ENCODE measurements at regions not wholly inside any gene's neighbourhood (a gene's known extent, or its start where the extent isn't known, plus 50 kb on each side); places are given as distances from the start of the nearest gene placed in this dataset.

- H3K36me3 Mint-ChIP-seq (ENCODE audit: insufficient read depth in 1 of 3, low read depth in 3 of 3), result no peaks in the 10 kb centered on the region; a peak in 1 of 7 replicates
- no peak overlapping the region for H3K23ac ChIP-seq (ENCODE audit: insufficient read length, low read depth, low read length)
Measured at GRCh38 chr5:94082405-94082804, 341.0 kb upstream of the POU5F2 start.

More at GRCh38 chr5:94082405-94082804, 341.0 kb upstream of the POU5F2 start:
- H3K27ac Mint-ChIP-seq, result no peak overlapping the region
- H3K79me2 ChIP-seq (ENCODE audit: insufficient read depth, low read length), result no peaks in the 10 kb centered on the region
- H4K20me1 ChIP-seq (ENCODE audit: control insufficient read depth, insufficient read depth, insufficient read length), result no peaks in the 10 kb centered on the region
- no peak overlapping the region for H3K27ac ChIP-seq (ENCODE audit: insufficient read length, low read depth, low read length)
- H3K14ac ChIP-seq (ENCODE audit: insufficient read depth, low read length), result no peak overlapping the region
- no peak overlapping the region for H2BK20ac ChIP-seq (ENCODE audit: low read depth, low read length, poor library complexity, severe bottlenecking)
- no peak overlapping the region for H2BK5ac ChIP-seq (ENCODE audit: insufficient read length, low read length)
- H3K4ac ChIP-seq (ENCODE audit: low read depth, low read length), result no peak overlapping the region
- no peaks in the 10 kb centered on the region for H3K9me3 ChIP-seq (ENCODE audit: control insufficient read depth, low read depth, low read length)
- H2BK12ac ChIP-seq (ENCODE audit: insufficient read length, low read depth, low read length), result no peak overlapping the region
- H2BK15ac ChIP-seq (ENCODE audit: low read depth, low read length), result no peak overlapping the region
- no peaks in the 10 kb centered on the region for H3K23me2 ChIP-seq (ENCODE audit: insufficient read length, low read depth, low read length, poor library complexity, severe bottlenecking)
- no peaks in the 10 kb centered on the region for H3K27me3 Mint-ChIP-seq (ENCODE audit: low read depth)
- no peak overlapping the region for H3K56ac ChIP-seq (ENCODE audit: insufficient read length, low read depth, low read length)
- H2BK120ac ChIP-seq (ENCODE audit: low read depth, low read length, poor library complexity, severe bottlenecking), result no peak overlapping the region
- H3K79me1 ChIP-seq (ENCODE audit: insufficient read depth, low read depth, low read length, poor library complexity, severe bottlenecking), result no peaks in the 10 kb centered on the region
- no peak overlapping the region for H2AFZ ChIP-seq (ENCODE audit: low read length)
- no peak overlapping the region for H3K9ac ChIP-seq (ENCODE audit: extremely low read depth, insufficient read length, low read length)
- peaks cover 0 to 4% of the 10 kb centered on the region in 2 experiments; a peak in 2 of 4 replicates for H3K4me1 Mint-ChIP-seq
- H4K8ac ChIP-seq (replicated peaks; ENCODE audit: insufficient read length, low read depth, low read length), result no peak overlapping the region
- no peaks in the 10 kb centered on the region; a peak in 2 of 5 replicates for H3K9me3 Mint-ChIP-seq
- no peak overlapping the region for H4K91ac ChIP-seq (ENCODE audit: insufficient read length, low read depth, low read length)
- no peaks in the 10 kb centered on the region for H3K27me3 ChIP-seq (ENCODE audit: insufficient read depth, low read length)
- H2AK5ac ChIP-seq (ENCODE audit: insufficient read length, low read length), result no peak overlapping the region
- no peaks in the 10 kb centered on the region for H3K4me1 ChIP-seq (ENCODE audit: insufficient read depth, low read length)
- H3T11ph ChIP-seq (ENCODE audit: low read length), result no peak overlapping the region
- H3K4me3 Mint-ChIP-seq, result no peak overlapping the region
- no peak overlapping the region for H3K4me2 ChIP-seq (ENCODE audit: insufficient read depth, insufficient read length, low read length)
- no peak overlapping the region for H3K18ac ChIP-seq (ENCODE audit: insufficient read length, low read depth, low read length)
- TF ChIP-seq CTCF (conservative IDR thresholded peaks at IDR 0.05), result no peak
- H4K5ac ChIP-seq (ENCODE audit: insufficient read length, low read depth, low read length), result no peak overlapping the region
- no peak for DNase-seq

All from H9 (cell line).